Stimulated activated CD8-positive, alpha-beta memory T cell treated with anti-CD3 and anti-CD28 coated beads, Interleukin-12 subunit alpha, Interleukin-12 subunit beta, amount 100 ng/mL, for 4 hours (primary cell): ENCODE measurements at regions not wholly inside any gene's neighbourhood (a gene's known extent, or its start where the extent isn't known, plus 50 kb on each side); places are given as distances from the start of the nearest gene placed in this dataset.

ENCODE experiments used
- DNase-seq: peaks from one replicate; pipeline ENCODE4 v3.0.0-alpha.2; 2020; ENCODE audit warnings: low read depth

DNA sequence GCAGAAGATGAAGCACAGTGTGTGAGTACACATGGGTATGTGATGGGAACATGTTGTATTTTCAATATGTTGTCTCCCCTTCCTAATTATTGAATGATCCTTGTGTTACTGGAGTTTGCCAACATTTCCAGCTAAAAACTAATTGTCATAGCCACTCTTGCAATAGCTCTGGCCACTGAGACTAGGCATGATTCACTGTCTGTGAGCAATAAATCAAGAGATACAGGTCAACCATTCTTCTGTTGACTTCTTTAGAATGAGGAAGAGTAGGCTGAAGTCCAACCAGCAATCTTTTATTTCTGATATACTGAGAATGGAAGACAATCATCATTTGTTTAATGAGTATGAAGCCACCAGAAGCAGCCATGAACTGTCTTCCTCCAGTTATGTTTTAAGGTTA, 413.9 kb downstream of the SLITRK5 start:
- DNase-seq = no peak

DNA sequence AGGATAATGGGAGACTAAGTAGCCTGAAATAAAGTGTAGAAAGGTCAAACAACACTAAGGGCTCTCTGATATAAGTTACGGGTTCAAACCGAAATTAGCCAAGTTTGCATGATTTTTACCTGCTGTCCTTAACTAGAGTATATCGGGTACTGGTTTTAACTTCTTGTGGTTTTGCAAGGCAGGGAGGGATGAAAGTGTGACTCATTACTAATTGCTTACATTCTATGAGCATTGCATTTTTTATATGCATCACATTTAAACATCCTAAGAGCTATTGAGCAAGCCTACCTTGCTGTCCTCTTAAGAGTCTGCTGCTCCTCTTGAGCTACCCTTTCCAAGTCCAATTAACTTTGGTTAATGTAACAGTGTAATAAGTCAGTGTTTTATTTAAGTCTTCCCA, 415.4 kb downstream of the SLITRK5 start:
- DNase-seq = no peak

DNA sequence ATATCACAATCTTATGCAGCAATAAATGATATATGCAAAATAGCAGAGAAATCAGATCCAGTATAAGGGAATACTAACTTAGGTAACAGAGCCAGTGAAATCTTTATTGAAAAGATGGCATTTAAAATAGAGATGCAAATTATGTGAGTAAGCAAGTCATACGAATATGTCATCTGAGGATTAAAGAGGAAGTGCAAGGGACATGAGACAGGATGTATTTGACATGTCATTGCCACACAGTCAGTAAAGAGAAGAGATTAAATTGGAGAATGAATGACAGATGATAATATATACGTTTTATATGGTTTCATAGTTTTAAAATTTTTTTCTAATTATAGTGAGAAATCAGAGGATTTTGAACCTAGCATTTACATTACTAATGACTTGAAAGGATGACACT, 426.4 kb downstream of the SLITRK5 start:
- DNase-seq = no peak

DNA sequence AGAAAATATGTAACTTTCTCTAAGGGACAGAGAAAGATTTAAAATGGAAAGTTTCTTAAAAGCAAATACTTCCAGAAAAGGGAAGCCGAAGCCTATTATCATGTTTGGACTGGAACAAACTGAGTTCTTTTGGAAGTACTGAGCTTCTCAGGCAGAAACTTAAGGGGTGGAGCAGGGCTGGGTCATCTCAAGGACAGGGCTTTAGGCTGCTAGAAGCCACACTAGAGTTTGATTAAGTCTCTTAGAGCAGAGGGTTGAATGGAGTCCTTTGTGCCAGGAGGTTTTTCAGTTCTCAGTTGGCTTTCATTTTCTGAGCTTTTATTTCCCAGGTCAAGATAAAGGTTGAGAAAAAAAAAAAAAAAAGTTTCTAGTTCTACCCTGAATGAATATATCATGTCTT, 432.7 kb downstream of the SLITRK5 start:
- DNase-seq = no peak

DNA sequence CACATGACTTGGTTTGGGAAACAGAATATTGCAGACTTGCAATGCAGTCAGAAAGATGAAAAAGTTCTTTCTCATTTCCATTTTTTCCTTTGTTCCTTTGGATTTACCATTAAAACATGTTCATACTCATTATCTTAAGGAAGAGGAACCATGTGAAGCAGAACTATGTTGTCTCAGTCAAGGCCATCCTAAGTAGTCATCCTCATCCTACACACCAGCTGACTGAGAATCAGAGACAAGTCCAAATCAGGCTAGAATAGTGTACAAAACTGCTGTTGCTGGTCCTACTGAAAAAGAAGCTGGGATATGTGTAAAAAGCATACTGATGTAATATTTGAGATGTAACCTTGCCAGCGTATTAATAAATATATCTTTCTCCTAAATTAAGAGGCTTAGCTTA, 433.4 kb downstream of the SLITRK5 start:
- no peak for DNase-seq

DNA sequence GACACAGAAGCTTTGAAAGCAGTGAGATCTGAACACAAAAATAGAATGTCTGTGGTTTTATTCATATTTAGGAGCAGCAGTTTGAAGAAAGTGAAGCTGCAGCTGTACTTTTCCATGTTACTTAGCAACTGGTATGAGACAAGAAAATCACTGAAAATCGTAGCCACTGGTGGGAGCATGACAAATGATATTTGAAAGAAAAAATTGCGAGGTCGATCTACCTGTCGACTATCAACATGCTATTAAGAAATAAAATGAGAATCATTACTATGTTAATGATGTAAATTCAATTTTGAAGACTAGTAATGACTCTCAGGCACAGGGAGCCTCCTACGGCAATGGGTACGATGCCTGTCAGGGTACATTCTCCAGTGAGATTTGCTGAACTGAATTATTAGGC, 436.4 kb downstream of the SLITRK5 start:
- DNase-seq = no peak

DNA sequence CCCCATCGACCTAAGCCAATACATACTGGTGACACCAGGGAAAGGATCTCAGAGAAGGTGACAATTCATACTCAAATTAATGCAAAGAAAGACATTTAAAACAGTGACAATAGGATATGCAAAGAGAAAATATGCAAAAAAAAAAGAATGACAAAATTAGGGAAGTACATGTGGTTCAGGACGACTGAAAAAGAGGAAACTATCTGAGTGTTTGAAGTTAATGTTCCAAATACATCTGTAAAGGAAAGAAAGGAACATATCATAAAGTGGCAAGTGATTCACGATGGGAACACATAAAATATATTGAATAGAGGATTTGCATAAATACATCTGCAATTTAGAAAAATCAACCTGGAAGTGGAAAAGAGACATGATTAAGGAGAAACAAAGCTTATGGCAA, 441.4 kb downstream of the SLITRK5 start:
- DNase-seq = no peak

DNA sequence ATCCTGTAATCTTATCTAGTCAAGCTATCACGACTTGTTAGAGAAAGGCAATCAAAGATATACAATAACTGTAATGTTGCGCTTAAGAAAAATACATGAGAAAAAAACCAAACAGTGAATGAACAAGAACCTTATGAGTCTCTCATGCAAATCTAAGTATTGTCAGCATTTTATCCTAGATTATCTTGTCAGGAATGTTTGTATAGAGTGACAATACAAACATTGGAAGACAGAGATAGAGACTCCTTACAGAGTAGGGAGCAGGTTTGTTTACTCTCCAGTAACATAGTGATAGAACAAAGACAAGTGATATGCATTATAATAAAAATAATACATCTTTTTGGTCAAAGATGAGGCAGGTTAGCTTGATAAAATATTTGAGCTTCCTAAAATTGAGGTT, 444.8 kb downstream of the SLITRK5 start:
- DNase-seq = no peak

DNA sequence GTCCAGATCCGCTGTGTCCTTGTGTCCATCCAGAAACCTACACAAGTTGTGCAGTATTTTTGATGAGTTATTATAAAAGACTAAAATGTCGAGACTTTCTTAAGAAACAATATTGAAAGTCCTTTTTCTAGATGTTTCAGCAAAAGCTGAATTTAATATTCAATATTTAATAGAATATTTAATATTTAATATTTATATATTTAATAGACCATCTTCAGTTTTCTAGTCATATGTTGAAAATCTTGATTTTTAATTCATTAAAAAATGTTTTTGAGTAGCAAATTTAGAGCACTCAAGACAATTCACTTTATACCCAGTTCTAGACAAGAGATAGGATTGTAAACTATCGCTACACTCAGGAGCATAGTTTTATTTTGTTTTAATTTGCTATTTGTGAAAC, 447.8 kb downstream of the SLITRK5 start:
- DNase-seq = no peak

DNA sequence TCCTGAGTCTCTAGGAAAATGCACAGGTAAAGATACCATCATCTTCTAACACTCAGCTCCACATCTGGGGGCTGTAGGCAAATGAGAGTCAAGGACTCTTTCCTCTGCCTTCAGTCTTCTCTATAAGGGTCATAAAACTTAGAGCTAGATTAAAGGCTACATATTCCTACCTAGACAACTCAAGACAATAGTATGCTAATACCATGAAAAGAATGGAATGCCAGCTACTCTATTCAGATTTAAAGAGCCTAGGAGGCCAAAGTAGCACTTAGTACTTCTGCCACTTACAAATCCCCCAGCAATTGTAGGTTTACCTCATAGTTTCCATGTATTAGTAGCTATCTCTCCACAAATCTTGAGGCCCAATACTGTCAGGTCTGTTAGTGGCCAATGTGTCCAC, 453.0 kb downstream of the SLITRK5 start:
- DNase-seq = no peak

DNA sequence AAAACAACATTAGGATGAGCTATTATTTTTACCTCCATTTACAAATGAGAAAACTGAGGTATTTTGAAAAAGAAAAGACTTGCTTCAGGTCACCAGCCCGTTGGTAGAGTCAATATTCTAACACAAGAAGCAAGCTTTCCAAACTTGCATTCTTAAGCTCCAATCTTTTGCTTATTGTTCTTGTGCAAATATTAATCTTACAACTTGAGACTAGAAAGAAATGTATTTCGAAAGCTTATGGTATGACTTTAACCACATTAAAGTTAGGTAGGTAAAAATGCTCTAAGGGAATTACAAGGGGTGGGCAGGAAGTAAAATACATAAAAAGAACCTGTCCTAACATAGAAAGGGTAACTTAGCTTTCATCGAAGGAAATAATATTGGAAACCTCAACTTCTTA, 453.9 kb downstream of the SLITRK5 start:
- DNase-seq = no peak

DNA sequence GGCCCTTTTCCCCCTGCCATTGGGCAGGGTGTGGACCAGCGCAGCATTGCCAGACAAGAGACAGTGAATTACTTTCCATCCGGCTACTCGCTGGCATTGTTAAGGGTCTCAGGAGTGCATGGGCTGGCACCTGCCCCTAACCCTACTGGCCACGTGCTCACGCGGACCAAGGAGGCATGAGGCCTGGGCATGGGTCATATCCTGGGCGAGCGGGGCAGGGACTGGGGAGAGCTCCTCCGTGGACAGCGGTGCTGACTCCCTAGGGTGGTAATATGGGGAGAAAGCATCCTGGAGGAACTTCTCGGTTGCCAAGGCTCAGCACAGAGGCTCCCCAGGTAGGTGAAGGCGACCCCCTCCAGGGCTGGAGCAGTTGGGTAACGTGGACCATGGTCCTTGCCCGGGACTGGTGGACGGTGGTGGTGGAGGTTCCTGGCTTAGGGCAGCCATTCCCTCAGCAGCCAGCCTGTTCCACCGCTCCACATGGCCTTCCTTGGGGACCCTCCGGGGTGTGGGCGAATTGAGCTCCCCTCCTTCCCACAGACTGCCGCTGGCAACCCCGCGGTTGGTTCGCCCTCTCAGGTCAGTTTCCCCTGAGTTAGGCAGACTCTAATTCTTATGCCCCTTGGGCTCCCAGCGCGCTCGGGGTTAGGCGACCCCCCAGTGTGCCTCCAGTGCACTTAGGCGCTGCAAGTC, 465.1 kb downstream of the SLITRK5 start:
- no peak for DNase-seq

DNA sequence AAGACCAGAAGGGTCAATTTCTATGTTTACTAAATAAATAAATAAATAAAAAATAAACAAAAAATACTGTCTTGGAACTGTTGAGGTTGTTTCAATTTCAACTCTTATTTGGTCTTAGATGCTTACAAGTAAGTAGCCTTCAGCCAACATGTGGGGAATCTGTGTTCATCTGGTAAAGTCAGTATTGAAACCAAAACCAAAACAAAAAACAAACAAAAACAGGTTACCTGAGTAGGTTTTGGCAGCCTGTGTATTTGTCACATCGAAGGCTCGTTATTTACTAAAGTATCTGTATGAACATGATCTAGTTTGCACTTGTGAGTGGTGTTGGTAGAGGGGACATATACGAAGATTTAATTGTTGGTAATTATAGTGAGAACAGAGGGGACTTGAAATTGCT, 471.5 kb downstream of the SLITRK5 start:
- DNase-seq = no peak

DNA sequence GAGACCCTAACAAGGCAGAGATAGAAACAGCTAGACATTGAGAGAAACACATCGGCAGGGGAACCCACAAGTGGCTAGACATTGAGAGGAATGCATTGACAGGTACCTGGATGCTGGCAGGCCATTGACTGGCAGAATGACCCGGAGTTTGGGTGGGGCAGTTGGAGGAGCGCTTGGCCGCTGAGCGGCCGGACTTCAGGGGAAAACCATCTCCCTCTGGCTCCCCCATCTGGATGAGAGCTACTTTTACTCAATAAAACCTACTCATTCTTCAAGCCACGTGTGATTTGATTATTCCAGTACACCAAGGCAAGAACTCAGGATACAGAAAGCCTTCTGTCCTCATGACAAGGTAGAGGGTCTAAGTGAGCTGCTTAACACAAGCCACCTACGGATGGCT, 473.4 kb downstream of the SLITRK5 start:
- no peak for DNase-seq

DNA sequence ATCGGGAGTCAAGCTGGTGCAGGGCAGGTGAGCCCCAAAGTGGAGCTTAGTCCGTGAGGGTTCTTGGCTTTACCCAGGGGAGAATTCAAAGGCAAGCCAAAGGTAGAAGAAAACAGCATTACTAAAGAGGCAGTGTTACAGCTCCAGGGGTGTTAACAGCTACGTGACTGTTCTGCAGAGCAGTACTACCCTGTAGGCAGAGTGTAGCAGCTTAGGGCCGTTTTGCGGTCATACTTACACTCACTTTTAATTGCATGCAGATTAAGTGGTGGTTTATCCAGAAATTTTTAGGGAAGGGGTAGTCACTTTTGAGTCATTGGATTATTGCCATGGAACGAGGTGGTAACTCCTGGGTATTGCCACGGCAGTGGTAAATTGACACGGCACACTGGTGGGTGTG, 482.2 kb downstream of the SLITRK5 start:
- no peak for DNase-seq

DNA sequence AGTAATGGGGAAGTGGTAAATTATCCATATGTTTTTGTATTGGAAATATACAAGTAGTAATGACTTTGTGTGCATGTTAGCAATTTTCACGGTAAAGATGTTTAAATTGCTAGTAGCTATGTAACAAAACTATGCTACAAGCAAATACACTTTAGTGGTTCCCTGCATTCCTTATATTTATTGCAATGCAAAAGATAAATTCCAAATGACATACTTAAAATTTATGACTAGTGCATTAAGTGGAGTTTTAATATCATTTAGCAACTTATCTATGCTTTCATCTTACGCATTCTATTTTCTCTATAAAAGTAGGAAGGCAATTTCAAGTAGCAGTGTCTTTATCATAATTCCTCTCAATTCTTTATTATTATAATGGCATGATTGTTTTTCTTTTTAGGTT, 482.8 kb downstream of the SLITRK5 start:
- no peak for DNase-seq

DNA sequence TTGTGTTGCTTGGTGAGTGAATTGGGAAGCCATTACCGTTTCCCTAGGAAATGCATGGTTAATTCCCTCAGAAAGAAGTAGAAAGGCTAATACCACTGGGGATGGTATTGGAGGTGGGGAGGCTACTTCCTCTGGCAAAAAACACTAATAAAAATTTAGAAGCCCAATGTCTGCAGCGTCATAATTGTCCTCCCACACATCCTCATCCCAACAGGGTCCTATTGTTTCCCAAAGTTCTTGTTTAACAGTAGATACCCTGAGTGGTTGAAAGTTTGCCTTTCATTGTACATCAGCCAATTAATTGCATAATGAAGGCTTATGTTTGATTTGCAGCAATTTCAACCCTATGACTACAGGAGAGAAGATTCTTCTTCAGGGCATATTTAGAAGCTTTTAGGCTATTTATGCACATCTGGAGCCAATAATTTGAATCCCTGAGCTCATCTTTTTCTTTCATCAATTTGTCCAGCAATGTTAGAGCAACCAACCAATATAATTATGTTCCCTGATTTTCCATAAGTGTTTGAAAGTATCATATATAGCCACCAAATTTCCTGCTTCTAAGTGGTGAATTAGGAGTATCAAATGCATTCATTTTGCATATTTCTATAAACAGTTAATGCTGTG, 491.0 kb downstream of the SLITRK5 start:
- DNase-seq = no peak

DNA sequence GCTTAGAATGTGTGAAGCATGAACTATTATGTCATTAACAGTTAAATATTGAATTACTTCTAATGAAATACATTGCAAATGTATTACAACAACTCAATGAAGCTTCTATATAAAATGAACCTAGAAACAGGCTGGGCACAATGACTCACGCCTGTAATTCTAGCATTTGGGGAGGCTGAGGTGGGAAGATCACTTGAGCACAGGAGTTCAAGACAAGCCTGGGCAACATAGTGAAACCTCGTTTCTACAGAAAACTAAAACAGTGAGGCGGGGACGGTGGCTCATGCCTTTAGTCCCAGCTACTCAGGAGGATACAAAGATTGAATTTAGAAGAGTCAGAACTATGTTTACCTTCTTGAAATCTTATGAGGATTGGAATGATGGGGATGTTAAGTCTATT, 505.1 kb downstream of the SLITRK5 start:
- no peak for DNase-seq

DNA sequence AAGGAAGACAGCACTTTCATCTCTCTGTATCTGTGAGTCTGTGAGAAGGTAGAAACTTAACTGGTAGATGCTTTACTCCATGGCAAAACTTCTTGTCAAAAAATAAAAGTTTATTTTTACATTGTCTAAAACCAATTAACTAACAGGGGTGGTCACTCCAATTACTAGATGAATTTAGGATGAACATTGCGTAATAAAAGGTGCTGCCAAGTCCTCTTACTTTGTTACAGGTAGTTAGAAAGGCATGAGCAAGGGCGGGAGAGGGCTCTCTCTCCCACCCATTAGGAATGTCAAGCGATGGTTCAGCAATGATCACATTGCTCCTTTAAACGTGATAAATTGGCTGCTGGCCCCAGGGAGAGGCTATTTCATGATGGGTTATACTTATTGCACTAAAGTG, 512.3 kb downstream of the SLITRK5 start:
- no peak for DNase-seq

DNA sequence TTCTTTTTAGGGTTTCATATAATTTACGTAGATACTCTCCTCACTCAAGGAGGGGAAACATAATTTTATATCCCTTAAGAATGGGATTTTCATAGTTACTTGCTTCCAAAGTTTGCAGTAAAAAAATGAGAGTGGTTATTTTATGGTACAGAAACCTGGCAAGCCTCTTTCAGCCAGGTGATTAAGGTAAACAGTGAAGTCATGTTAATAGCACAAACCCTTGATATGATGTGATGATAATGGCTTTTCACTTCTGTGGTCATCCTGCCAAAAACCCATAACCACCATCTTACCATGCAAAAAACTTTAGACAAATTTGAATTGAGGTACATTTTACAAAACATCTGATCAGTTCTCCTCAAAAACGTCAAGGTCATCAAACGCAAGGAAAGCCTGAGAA, 517.8 kb downstream of the SLITRK5 start:
- no peak for DNase-seq

DNA sequence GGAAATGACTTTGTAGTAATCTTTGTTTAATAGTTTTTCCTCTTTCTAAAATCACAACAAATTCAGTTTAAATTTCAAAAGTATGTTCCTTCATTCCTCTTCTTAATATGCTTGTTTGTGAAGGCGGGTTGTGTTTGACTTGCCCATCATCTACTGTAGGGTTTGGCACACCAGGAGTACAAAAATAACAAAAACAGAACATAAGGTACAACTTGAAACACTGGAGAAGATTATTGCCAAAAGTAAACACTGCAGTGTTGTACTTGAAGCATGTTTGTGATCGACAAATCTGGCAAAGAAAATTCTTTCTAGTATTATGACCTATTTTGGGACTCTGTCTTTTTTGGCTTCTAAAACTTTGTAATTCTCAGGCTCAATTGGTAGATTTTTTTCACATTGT, 518.6 kb downstream of the SLITRK5 start:
- no peak for DNase-seq

DNA sequence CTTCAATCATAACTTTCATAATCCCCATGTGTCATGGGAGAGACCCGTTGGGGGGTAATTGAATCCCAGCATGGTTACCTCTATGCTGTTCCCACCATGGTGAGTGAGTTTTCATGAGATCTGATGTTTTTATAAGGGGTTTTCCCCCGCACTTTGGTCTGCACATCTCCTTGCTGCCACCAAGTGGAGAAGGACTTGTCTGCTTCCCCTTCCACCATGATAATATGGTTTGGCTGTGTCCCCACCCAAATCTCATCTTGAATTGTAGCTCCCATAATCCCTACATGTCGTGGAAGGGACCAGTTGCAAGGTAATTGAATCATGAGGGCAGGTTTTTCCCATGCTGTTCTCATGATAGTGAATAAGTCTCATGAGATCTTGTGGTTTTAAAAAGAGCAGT, 524.9 kb downstream of the SLITRK5 start:
- DNase-seq = no peak

DNA sequence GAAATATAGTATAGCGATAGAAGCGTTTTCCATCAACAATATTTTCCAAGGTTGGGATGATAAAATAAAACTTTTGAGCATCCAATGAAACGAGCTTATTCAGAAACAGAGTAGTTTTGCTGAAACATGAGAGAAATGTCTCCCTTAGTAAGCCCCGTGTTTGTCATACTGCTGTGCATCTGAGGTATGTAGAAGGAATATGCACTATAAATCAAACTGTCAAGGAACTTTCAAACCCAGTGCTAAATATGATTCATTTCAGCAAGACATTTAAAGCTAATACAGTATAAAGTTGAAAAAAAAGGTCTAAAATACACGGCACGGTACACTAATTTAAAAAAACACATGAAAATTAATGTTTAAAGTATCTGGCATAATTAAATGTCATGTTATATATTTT, 546.2 kb downstream of the SLITRK5 start:
- DNase-seq = no peak

DNA sequence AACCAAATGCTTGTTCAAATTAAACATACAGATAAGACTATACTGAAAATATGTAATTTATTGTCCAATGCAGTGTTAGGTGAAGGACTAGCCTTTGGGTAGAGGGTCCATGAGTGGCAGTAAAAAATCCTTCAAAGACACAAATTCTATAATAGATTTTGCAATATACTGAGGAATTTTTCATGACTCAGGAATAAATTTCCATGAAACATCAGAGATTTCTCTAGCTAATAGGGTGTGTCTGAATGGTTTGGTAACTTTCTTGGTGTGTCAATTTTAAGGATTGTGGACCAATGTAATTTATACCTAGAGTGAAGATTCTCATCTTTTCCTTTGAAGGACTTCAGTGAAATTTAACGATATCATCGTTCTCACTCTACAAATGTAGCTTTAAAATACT, 546.7 kb downstream of the SLITRK5 start:
- no peak for DNase-seq
